Endothelial cell of hepatic sinusoid (primary cell): ENCODE measurements at regions not wholly inside any gene's neighbourhood (a gene's known extent, or its start where the extent isn't known, plus 50 kb on each side); places are given as distances from the start of the nearest gene placed in this dataset.
"Not testable (repeated sequence)": the region's sequence is repeated elsewhere in the genome, so short reads cannot be mapped to it uniquely, and the experiment has no call there.

Source experiments
- in situ Hi-C: cut with HindIII; loops from 2 replicates; pipeline ENCODE4 v1.10.0; 2017; ENCODE audit warnings: low sequenced_read_pairs

GRCh38 chr20:5696011-5696559 is 54.1 kb upstream of the SHLD1 start:
- in situ Hi-C loops = no loop called here

- in situ Hi-C loops = no loop called here
These were observed 58.1 kb upstream of the SHLD1 start for GRCh38 chr20:5691918-5692618.

GRCh38 chr20:5689463-5689862 is 60.7 kb upstream of the SHLD1 start:
- in situ Hi-C loops = no loop called here

- in situ Hi-C loops = no loop called here
These were observed 61.7 kb upstream of the SHLD1 start for GRCh38 chr20:5688431-5688972.

GRCh38 chr20:5687884-5688283 is 62.3 kb upstream of the SHLD1 start:
- in situ Hi-C loops = no loop called here

GRCh38 chr20:5686384-5687105 is 63.7 kb upstream of the SHLD1 start:
- in situ Hi-C loops = no loop called here

GRCh38 chr20:5682556-5682955 is 67.6 kb upstream of the SHLD1 start:
- in situ Hi-C loops = not testable (repeated sequence)

GRCh38 chr20:5680192-5680591 is 69.4 kb upstream of the GPCPD1 start:
- in situ Hi-C loops = no loop called here

- in situ Hi-C loops = no loop called here
These were observed 68.0 kb upstream of the GPCPD1 start for GRCh38 chr20:5678777-5679176.

- in situ Hi-C loops = not testable (repeated sequence)
These were observed 67.1 kb upstream of the GPCPD1 start for GRCh38 chr20:5677944-5678343.

- in situ Hi-C loops = no loop called here
These were observed 66.6 kb upstream of the GPCPD1 start for GRCh38 chr20:5677389-5677788.

- in situ Hi-C loops = no loop called here
These were observed 64.6 kb upstream of the GPCPD1 start for GRCh38 chr20:5675103-5676091.

- in situ Hi-C loops = no loop called here
These were observed 63.4 kb upstream of the GPCPD1 start for GRCh38 chr20:5674176-5674660.

GRCh38 chr20:5670874-5671273 is 60.1 kb upstream of the GPCPD1 start:
- in situ Hi-C loops = no loop called here

- in situ Hi-C loops = no loop called here
These were observed 59.3 kb upstream of the GPCPD1 start for GRCh38 chr20:5670036-5670536.

- in situ Hi-C loops = loop anchor here (5.0 kb wide), 2 partner anchors 44 to 116 kb away; no protein-coding TSS in a partner anchor
These were observed 57.7 kb upstream of the GPCPD1 start for GRCh38 chr20:5668529-5668868.

GRCh38 chr20:5667705-5668528 is 57.1 kb upstream of the GPCPD1 start:
- in situ Hi-C loops = loop anchor here (5.0 kb wide), 2 partner anchors 44 to 116 kb away; no protein-coding TSS in a partner anchor

GRCh38 chr20:5665417-5665816 is 54.6 kb upstream of the GPCPD1 start:
- in situ Hi-C loops = loop anchor here (5.0 kb wide), 2 partner anchors 47 to 113 kb away; no protein-coding TSS in a partner anchor

GRCh38 chr20:5663396-5663795 is 52.6 kb upstream of the GPCPD1 start:
- in situ Hi-C loops = loop anchor here (5.0 kb wide), 1 partner anchor 89 kb away; the partner anchor contains the start of gene SHLD1
